H9 (cell line): ENCODE measurements at regions not wholly inside any gene's neighbourhood (a gene's known extent, or its start where the extent isn't known, plus 50 kb on each side); places are given as distances from the start of the nearest gene placed in this dataset.

Experiments used
- DNase-seq: peaks from one replicate; pipeline ENCODE4 v3.0.0-alpha.2; 2017
- H2AFZ ChIP-seq: one replicate; pipeline ENCODE4 v1.6.1; 2013; ENCODE audit warnings: mild to moderate bottlenecking, low read length, control low read depth, moderate library complexity
- H2AK5ac ChIP-seq: 2 replicates; pipeline ENCODE4 v1.6.1; 2013; ENCODE audit warnings: low read length, control low read depth, mixed read lengths; ENCODE audit not compliant: insufficient read length
- H2BK120ac ChIP-seq: one replicate; pipeline ENCODE4 v1.6.1; 2013; ENCODE audit warnings: low read depth, mild to moderate bottlenecking, low read length, control low read depth, inconsistent platforms; ENCODE audit not compliant: poor library complexity, severe bottlenecking
- H2BK12ac ChIP-seq: 2 replicates; pipeline ENCODE4 v1.6.1; 2013; ENCODE audit warnings: low read length, control low read depth, mixed read lengths, low read depth; ENCODE audit not compliant: insufficient read length
- H2BK15ac ChIP-seq: 2 replicates; pipeline ENCODE4 v1.6.1; 2013; ENCODE audit warnings: low read depth, low read length, control low read depth
- H2BK20ac ChIP-seq: one replicate; pipeline ENCODE4 v1.6.1; 2013; ENCODE audit warnings: low read depth, mild to moderate bottlenecking, low read length, control low read depth, inconsistent platforms; ENCODE audit not compliant: poor library complexity, severe bottlenecking
- H2BK5ac ChIP-seq: 2 replicates; pipeline ENCODE4 v1.6.1; 2013; ENCODE audit warnings: low read length, control low read depth, mixed read lengths; ENCODE audit not compliant: insufficient read length
- H3K14ac ChIP-seq: 2 replicates; pipeline ENCODE4 v1.6.1; 2013; ENCODE audit warnings: low read length, control low read depth; ENCODE audit not compliant: insufficient read depth
- H3K18ac ChIP-seq: 2 replicates; pipeline ENCODE4 v1.6.1; 2013; ENCODE audit warnings: low read depth, mild to moderate bottlenecking, mixed read lengths, low read length, control low read depth; ENCODE audit not compliant: insufficient read length
- H3K23ac ChIP-seq: 2 replicates; pipeline ENCODE4 v1.6.1; 2013; ENCODE audit warnings: low read length, control low read depth, mixed read lengths, low read depth; ENCODE audit not compliant: insufficient read length
- H3K23me2 ChIP-seq: 2 replicates; pipeline ENCODE4 v1.6.1; 2013; ENCODE audit warnings: low read depth, mild to moderate bottlenecking, mixed read lengths, low read length, control low read depth; ENCODE audit not compliant: insufficient read length, poor library complexity, severe bottlenecking
- H3K27ac ChIP-seq: 2 replicates; pipeline ENCODE4 v1.5.1; 2013; ENCODE audit warnings: low read length, control low read depth, mixed read lengths, low read depth; ENCODE audit not compliant: insufficient read length
- H3K27me3 ChIP-seq: 2 replicates; pipeline ENCODE4 v1.6.1; 2013; ENCODE audit warnings: low read length, control low read depth, inconsistent platforms; ENCODE audit not compliant: insufficient read depth
- H3K4ac ChIP-seq: 2 replicates; pipeline ENCODE4 v1.6.1; 2013; ENCODE audit warnings: low read depth, mild to moderate bottlenecking, control low read depth, inconsistent platforms, low read length, moderate library complexity
- H3K4me1 ChIP-seq: 2 replicates; pipeline ENCODE4 v1.6.1; 2013; ENCODE audit warnings: low read length, control low read depth, inconsistent platforms; ENCODE audit not compliant: insufficient read depth
- H3K4me2 ChIP-seq: 2 replicates; pipeline ENCODE4 v1.6.1; 2013; ENCODE audit warnings: low read length, control low read depth, mixed read lengths; ENCODE audit not compliant: insufficient read length, insufficient read depth
- H3K56ac ChIP-seq: 2 replicates; pipeline ENCODE4 v1.6.1; 2013; ENCODE audit warnings: low read depth, mild to moderate bottlenecking, mixed read lengths, low read length, control low read depth; ENCODE audit not compliant: insufficient read length
- H3K79me1 ChIP-seq: 2 replicates; pipeline ENCODE4 v1.6.1; 2013; ENCODE audit warnings: low read depth, mild to moderate bottlenecking, moderate library complexity, low read length, control low read depth, inconsistent platforms; ENCODE audit not compliant: insufficient read depth, poor library complexity, severe bottlenecking
- H3K79me2 ChIP-seq: 2 replicates; pipeline ENCODE4 v1.6.1; 2013; ENCODE audit warnings: low read length, control low read depth, inconsistent platforms; ENCODE audit not compliant: insufficient read depth
- H3K9ac ChIP-seq: 2 replicates; pipeline ENCODE4 v1.6.1; 2013; ENCODE audit warnings: low read length, control low read depth, mixed read lengths; ENCODE audit not compliant: insufficient read length; ENCODE audit errors: extremely low read depth
- H3K9me3 ChIP-seq: one replicate; pipeline ENCODE4 v1.6.1; 2013; ENCODE audit warnings: low read depth, low read length, inconsistent platforms; ENCODE audit not compliant: control insufficient read depth
- H3T11ph ChIP-seq: one replicate; pipeline ENCODE4 v1.6.1; 2013; ENCODE audit warnings: mild to moderate bottlenecking, low read length, control low read depth, inconsistent platforms
- H4K20me1 ChIP-seq: one replicate; pipeline ENCODE4 v1.6.1; 2013; ENCODE audit not compliant: control insufficient read depth, insufficient read length, insufficient read depth
- H4K5ac ChIP-seq: 2 replicates; pipeline ENCODE4 v1.6.1; 2013; ENCODE audit warnings: low read depth, mild to moderate bottlenecking, mixed read lengths, low read length, control low read depth; ENCODE audit not compliant: insufficient read length
- H4K8ac ChIP-seq: replicated peaks from 2 replicates; pipeline ENCODE4 v1.6.1; 2013; ENCODE audit warnings: low read length, control low read depth, mixed read lengths, low read depth; ENCODE audit not compliant: insufficient read length
- H4K91ac ChIP-seq: 2 replicates; pipeline ENCODE4 v1.6.1; 2013; ENCODE audit warnings: low read depth, mild to moderate bottlenecking, moderate library complexity, mixed read lengths, low read length, control low read depth; ENCODE audit not compliant: insufficient read length
- H3K27ac Mint-ChIP-seq, 3 experiments: 2 replicates in 2 of 3; 3 replicates in 1 of 3; pipeline ENCODE4 v1.8.0; 2020 to 2021; ENCODE audit warnings: mixed read lengths in 3 of 3, mild to moderate bottlenecking in 1 of 3, moderate library complexity in 1 of 3
- H3K27me3 Mint-ChIP-seq: 2 replicates; pipeline ENCODE4 v1.8.0; 2021; ENCODE audit warnings: low read depth, mild to moderate bottlenecking, moderate library complexity, mixed read lengths
- H3K36me3 Mint-ChIP-seq, 3 experiments: 2 replicates in 2 of 3; 3 replicates in 1 of 3; pipeline ENCODE4 v1.8.0; 2020 to 2021; ENCODE audit warnings: low read depth in 3 of 3, mixed read lengths in 3 of 3; ENCODE audit not compliant: insufficient read depth in 1 of 3
- H3K4me1 Mint-ChIP-seq, 2 experiments: 2 replicates each; pipeline ENCODE4 v1.8.0; 2020; ENCODE audit warnings: mixed read lengths in 2 of 2
- H3K4me3 Mint-ChIP-seq, 2 experiments: 2 replicates in 1 of 2; 3 replicates in 1 of 2; pipeline ENCODE4 v1.8.0; 2020 to 2021; ENCODE audit warnings: mild to moderate bottlenecking in 2 of 2, mixed read lengths in 2 of 2, moderate library complexity in 1 of 2
- H3K9me3 Mint-ChIP-seq, 2 experiments: 2 replicates in 1 of 2; 3 replicates in 1 of 2; pipeline ENCODE4 v1.8.0; 2020; ENCODE audit warnings: mild to moderate bottlenecking in 2 of 2, mixed read lengths in 2 of 2, moderate library complexity in 1 of 2
- TF ChIP-seq, protein P1 (sequence below): fragments of 200-600 bp; sonication (generic); conservative IDR thresholded peaks from 3 replicates; pipeline ENCODE4 v1.8.0; 2021; ENCODE audit warnings: antibody characterized with exemption, mild to moderate bottlenecking

DNA sequence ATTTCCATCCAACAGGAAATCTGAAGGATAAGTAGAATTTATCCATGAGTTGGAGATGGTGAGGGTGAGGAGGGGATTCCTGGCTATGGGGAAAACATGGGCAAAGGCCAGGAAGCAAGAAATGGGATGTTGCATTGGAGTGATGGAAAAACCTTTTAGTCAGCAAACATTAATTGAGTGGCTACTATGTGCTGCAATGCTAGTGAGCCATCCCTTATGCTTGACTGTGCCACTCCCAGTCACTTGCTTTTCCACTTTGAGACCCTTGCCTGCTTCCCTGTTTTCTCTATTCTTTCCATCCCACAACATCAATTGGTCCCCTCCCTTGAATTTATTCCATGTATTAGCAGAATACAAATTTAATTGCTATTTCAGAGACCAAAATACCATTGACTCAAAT, 252.7 kb upstream of the HABP2 start:
- no peaks in the 10 kb centered on the region for H3K79me2 ChIP-seq
- no peaks in the 10 kb centered on the region for H4K20me1 ChIP-seq
- no peaks in the 10 kb centered on the region for H3K4me1 ChIP-seq
- H3K4me3 Mint-ChIP-seq = no peak overlapping the region
- no peak overlapping the region for H3K27ac ChIP-seq
- H2AK5ac ChIP-seq = no peak overlapping the region
- H3K14ac ChIP-seq = no peak overlapping the region
- no peak overlapping the region for H3K23ac ChIP-seq
- H4K8ac ChIP-seq = no peak overlapping the region
- H3K23me2 ChIP-seq = no peaks in the 10 kb centered on the region
- H3K9ac ChIP-seq = no peak overlapping the region
- H3T11ph ChIP-seq = no peak overlapping the region
- H3K27me3 ChIP-seq = no peaks in the 10 kb centered on the region
- H2BK120ac ChIP-seq = no peak overlapping the region
- no peak for DNase-seq
- H3K9me3 ChIP-seq = no peaks in the 10 kb centered on the region
- H3K36me3 Mint-ChIP-seq = no peaks in the 10 kb centered on the region
- H3K4ac ChIP-seq = no peak overlapping the region
- H2BK5ac ChIP-seq = no peak overlapping the region
- H3K4me1 Mint-ChIP-seq = peaks cover 16 to 21% of the 10 kb centered on the region in 2 experiments
- no peak overlapping the region for H2BK15ac ChIP-seq
- no peak overlapping the region for H2BK20ac ChIP-seq
- H3K79me1 ChIP-seq = no peaks in the 10 kb centered on the region
- no peaks in the 10 kb centered on the region; a peak in 1 of 5 replicates for H3K9me3 Mint-ChIP-seq
- H2AFZ ChIP-seq = no peak overlapping the region
- H4K5ac ChIP-seq = no peak overlapping the region
- no peaks in the 10 kb centered on the region; the same call in 1 of the 2 replicates for H3K27me3 Mint-ChIP-seq
- no peak overlapping the region for H2BK12ac ChIP-seq
- TF ChIP-seq, protein P1, sequence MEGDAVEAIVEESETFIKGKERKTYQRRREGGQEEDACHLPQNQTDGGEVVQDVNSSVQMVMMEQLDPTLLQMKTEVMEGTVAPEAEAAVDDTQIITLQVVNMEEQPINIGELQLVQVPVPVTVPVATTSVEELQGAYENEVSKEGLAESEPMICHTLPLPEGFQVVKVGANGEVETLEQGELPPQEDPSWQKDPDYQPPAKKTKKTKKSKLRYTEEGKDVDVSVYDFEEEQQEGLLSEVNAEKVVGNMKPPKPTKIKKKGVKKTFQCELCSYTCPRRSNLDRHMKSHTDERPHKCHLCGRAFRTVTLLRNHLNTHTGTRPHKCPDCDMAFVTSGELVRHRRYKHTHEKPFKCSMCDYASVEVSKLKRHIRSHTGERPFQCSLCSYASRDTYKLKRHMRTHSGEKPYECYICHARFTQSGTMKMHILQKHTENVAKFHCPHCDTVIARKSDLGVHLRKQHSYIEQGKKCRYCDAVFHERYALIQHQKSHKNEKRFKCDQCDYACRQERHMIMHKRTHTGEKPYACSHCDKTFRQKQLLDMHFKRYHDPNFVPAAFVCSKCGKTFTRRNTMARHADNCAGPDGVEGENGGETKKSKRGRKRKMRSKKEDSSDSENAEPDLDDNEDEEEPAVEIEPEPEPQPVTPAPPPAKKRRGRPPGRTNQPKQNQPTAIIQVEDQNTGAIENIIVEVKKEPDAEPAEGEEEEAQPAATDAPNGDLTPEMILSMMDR = no peak
- no peak overlapping the region for H3K4me2 ChIP-seq
- no peak overlapping the region for H3K18ac ChIP-seq
- H3K56ac ChIP-seq = no peak overlapping the region
- H4K91ac ChIP-seq = no peak overlapping the region
- no peak overlapping the region for H3K27ac Mint-ChIP-seq
